Stomach (tissue), 4 donors: ENCODE measurements at regions not wholly inside any gene's neighbourhood (a gene's known extent, or its start where the extent isn't known, plus 50 kb on each side); places are given as distances from the start of the nearest gene placed in this dataset.

Source experiments
- CTCF ChIP-seq, 7 experiments: fragments of 450-650 bp in 4 of 7; fragments of 200-600 bp in 3 of 7; sonication (generic) in 3 of 7; IDR thresholded peaks; one replicate each; pipeline ENCODE4 v1.5.1; 2016 to 2019; ENCODE audit warnings: antibody characterized with exemption in 7 of 7, control low read depth in 2 of 7, mild to moderate bottlenecking in 1 of 7
- EP300 ChIP-seq: sonication (generic); formaldehyde crosslinking; IDR thresholded peaks from one replicate; pipeline ENCODE4 v1.6.1; 2017; ENCODE audit warnings: antibody characterized with exemption
- POLR2A ChIP-seq, 4 donors: fragments of 450-650 bp; IDR thresholded peaks; one replicate each; pipeline ENCODE4 v1.6.1; 2016; ENCODE audit warnings: antibody characterized with exemption in 4 of 4, control low read depth in 2 of 4, mild to moderate bottlenecking in 1 of 4, moderate library complexity in 1 of 4
- POLR2AphosphoS5 ChIP-seq, 3 donors: sonication (generic); formaldehyde crosslinking; IDR thresholded peaks; one replicate each; pipeline ENCODE4 v1.6.1; 2016; ENCODE audit warnings: antibody characterized with exemption in 3 of 3

GRCh38 chr12:97216848-97217247 is 245.8 kb upstream of the RMST start:
- TF ChIP-seq POLR2AphosphoS5 (IDR thresholded peaks at IDR 0.05) (no peak), EP300 (no peak), CTCF (IDR thresholded peaks at IDR 0.05) (no peak), POLR2A (IDR thresholded peaks at IDR 0.05) (no peak)
